Bronchial epithelial cell (primary cell): ENCODE measurements at regions not wholly inside any gene's neighbourhood (a gene's known extent, or its start where the extent isn't known, plus 50 kb on each side); places are given as distances from the start of the nearest gene placed in this dataset.

Experiments used
- DNase-seq: peaks from one replicate; pipeline ENCODE4 v3.0.0-alpha.2; 2010; ENCODE audit warnings: low read depth
- FAIRE-seq: peaks from 2 replicates; lab custom pipeline; 2011; peaks lifted over from hg19 to GRCh38; lab: Jason Lieb, UNC
- H3K27me3 ChIP-seq: 2 replicates; pipeline ENCODE4 v1.5.1; 2011; ENCODE audit warnings: low read length; ENCODE audit not compliant: control insufficient read depth, insufficient read depth
- H3K36me3 ChIP-seq: 2 replicates; pipeline ENCODE4 v1.5.1; 2011; ENCODE audit warnings: low read length; ENCODE audit not compliant: control insufficient read depth, insufficient read depth
- H3K4me3 ChIP-seq: 2 replicates; pipeline ENCODE4 v1.5.1; 2011; ENCODE audit warnings: mild to moderate bottlenecking, low read depth, low read length, control low read depth
- TF ChIP-seq, protein P1 (sequence below): IDR thresholded peaks from 2 replicates; pipeline ENCODE4 v1.5.1; 2011; ENCODE audit warnings: mild to moderate bottlenecking, moderate library complexity, low read length, control low read depth, inconsistent platforms; ENCODE audit not compliant: insufficient read depth, severe bottlenecking

DNA sequence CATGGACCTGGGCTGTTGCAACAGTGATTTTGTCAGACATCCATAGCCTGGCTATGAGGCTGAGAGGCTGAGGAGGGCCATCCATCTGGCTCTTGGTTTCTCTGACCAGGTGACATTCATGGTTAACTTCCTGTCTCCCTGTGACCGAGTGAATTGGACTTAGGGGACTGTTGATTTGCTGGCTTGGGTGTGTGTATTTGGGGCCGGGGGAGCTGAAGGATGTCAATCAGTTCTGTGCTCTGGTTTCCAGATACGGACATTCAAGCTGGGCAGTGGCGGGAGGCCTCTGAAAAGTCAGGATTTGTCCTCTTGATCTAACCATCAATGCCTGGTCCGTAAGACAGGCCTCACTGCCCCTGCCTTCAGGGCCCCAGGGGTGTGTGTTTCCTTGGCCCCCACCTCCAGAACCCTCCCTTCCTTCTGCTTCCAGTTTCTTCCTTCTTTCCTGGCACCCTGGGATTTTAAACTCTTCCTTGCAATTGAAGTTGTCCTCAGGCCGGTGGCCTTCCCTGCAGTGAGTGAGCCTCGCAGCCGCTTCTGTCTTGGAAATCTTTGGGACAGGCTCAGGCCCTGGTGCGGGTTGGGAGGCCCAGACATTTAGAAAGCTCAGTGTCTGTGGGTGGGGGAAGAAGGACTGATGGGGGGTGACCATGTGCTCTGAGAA lies 54.7 kb upstream of the HAAO start:
- no peak for DNase-seq
- no peak for FAIRE-seq
- H3K4me3 ChIP-seq = no peak overlapping the region
- TF ChIP-seq, protein P1, sequence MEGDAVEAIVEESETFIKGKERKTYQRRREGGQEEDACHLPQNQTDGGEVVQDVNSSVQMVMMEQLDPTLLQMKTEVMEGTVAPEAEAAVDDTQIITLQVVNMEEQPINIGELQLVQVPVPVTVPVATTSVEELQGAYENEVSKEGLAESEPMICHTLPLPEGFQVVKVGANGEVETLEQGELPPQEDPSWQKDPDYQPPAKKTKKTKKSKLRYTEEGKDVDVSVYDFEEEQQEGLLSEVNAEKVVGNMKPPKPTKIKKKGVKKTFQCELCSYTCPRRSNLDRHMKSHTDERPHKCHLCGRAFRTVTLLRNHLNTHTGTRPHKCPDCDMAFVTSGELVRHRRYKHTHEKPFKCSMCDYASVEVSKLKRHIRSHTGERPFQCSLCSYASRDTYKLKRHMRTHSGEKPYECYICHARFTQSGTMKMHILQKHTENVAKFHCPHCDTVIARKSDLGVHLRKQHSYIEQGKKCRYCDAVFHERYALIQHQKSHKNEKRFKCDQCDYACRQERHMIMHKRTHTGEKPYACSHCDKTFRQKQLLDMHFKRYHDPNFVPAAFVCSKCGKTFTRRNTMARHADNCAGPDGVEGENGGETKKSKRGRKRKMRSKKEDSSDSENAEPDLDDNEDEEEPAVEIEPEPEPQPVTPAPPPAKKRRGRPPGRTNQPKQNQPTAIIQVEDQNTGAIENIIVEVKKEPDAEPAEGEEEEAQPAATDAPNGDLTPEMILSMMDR = no peak
- H3K27me3 ChIP-seq = no peaks in the 10 kb centered on the region
- H3K36me3 ChIP-seq = no peaks in the 10 kb centered on the region

DNA sequence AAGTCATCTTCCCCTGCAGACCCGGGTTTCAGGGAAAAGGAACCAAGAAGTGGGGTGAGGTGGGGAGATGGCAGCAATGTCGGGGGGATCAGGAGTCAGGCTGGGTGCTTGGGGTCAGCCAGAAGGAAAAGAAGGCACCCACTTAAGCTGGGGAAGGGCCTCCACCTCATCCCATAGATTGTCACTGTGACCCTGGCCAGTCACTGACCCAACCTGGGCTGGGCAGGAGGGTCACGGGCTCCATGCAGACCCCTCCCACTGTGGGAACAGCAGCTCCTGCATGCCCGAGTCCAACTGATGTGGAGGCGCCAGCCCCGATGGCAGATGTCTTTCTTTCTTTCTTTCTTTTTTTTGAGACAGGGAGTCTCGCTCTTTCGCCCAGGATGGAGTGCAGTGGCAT lies 53.6 kb upstream of the HAAO start:
- Histone ChIP-seq H3K36me3 (no peaks in the 10 kb centered on the region), H3K4me3 (no peak overlapping the region), H3K27me3 (no peaks in the 10 kb centered on the region)
- TF ChIP-seq, protein P1 = no peak
- FAIRE-seq (no peak), DNase-seq (no peak)

DNA sequence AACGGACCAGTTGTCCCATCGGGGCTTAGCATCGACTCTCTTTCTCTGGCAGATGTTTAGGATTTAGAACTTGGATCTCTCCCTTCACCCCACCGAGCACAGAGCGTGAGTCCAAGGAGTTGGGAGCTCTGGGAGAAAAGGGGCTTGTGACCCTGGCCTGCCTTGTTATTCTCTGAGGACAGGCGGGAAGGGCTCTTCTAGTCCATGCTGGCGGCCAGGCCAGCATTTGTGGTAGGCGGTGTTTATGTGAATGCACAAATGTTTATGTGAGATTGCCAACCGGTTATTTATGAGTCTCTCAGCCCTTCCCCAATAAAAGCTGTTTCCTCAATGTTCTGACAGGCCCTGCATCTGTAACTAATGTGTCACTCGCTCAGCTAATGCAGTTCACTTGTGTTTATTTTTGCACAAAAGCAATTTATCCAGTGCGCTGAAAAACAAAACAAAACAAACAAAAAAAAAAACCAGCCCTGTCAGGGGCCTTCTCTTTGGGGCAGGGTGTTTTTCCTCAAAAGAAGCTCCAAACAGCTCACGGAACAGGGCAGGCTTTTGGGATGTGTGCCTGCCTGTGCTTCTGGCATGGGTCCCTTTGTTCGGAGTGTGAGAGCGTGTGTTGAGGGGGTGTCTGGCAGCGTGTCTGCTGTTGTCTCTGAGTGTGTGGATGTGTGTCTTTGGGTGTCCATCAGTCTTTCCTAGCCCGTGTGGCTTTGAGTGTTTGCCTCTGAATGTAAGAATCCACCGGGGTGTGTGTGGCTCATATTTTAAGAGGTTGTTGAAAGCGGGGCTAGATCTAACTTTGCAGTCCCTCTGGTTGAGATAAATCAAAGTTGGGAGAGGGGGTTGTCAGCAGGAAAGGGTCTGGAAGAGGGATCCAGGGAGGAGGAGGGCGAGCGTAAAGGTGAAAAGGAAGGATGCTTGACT lies 52.8 kb upstream of the HAAO start:
- TF ChIP-seq, protein P1 = no peak
- Histone ChIP-seq H3K4me3 (no peak overlapping the region), H3K27me3 (no peaks in the 10 kb centered on the region), H3K36me3 (no peaks in the 10 kb centered on the region)
- FAIRE-seq (peak; percentile 85), DNase-seq (peak; percentile 63)

DNA sequence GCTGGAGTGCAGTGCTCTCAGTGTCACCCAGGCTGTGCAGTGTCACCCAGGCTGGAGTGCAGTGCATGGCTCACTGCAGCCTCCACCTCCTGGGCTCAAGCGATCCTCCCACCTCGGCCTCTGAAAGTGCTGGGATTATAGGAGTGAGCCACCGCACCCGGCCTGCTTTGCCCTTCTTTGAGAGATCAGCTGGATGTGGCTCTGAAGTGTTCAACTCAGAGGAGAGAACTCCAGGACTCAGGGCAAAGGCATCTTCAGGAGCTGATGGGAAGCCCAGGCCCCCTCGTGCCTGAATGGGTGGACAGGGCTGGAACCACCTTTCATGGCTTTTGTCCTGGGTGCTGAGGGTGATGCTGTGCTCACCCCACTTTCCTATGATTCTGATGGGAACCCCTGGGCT lies 52.0 kb upstream of the HAAO start:
- DNase-seq = no peak
- no peaks in the 10 kb centered on the region for H3K27me3 ChIP-seq
- FAIRE-seq = no peak

DNA sequence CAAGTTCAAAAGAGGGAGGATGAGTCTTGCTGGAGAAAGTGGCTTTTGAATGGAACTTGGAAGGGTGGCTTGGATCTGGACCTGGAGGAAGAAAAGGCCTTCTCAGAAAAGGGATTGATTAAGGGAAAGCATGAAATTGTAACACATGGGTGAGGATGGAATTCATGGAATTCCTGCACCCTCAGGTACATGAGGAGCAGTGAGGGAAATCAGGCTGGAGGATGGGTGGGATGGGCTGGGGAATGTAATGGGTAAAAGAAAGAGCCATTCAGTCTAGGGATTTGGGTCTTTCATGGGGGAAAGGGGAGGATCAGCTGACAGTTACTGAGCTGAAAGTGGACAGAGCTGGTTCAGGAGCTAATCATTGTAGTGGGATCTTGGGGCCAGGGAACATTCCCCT lies 51.2 kb upstream of the HAAO start:
- no peaks in the 10 kb centered on the region for H3K27me3 ChIP-seq
- TF ChIP-seq, protein P1 = no peak
- FAIRE-seq (no peak), DNase-seq (no peak)
- H3K4me3 ChIP-seq = no peak overlapping the region
- no peaks in the 10 kb centered on the region for H3K36me3 ChIP-seq

More for the DNA sequence above, 52.0 kb upstream of the HAAO start:
- TF ChIP-seq, protein P1 = no peak
- no peak overlapping the region for H3K4me3 ChIP-seq
- H3K36me3 ChIP-seq = no peaks in the 10 kb centered on the region
